CMK (cell line): ENCODE measurements at regions not wholly inside any gene's neighbourhood (a gene's known extent, or its start where the extent isn't known, plus 50 kb on each side); places are given as distances from the start of the nearest gene placed in this dataset.
"Not testable (repeated sequence)": the region's sequence is repeated elsewhere in the genome, so short reads cannot be mapped to it uniquely, and the experiment has no call there.

Source experiments
- DNase-seq: peaks from one replicate; pipeline ENCODE4 v3.0.0-alpha.2; 2010; ENCODE audit warnings: low read depth

GRCh38 chr11:96520939-96521338 lies 131.1 kb downstream of the JRKL start:
- DNase-seq: no peak

- DNase-seq: no peak
Observed at GRCh38 chr11:96523656-96524055, 133.8 kb downstream of the JRKL start.

- no peak for DNase-seq
Observed at GRCh38 chr11:96524475-96524874, 134.7 kb downstream of the JRKL start.

- DNase-seq: no peak
Observed at GRCh38 chr11:96530473-96530872, 140.7 kb downstream of the JRKL start.

DNA sequence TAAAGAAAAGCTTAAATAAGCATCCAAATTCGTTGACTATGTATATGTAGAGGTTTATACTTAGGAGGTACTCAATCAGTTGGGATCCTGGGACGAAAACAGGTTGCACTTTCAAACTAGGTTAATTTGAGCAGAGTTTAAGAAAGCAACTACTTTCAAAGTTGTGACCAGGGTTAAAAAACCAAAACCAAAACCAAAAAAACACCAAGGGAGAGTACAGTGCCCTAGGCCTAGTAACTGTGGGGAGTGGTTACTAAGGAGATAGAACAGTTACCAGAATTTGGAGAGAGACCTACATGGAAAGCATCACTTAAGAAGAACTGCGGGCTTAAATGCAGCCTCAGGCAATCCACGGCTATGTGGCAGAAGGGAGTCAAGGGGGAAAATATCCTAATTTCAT lies 148.3 kb downstream of the JRKL start:
- no peak for DNase-seq

DNA sequence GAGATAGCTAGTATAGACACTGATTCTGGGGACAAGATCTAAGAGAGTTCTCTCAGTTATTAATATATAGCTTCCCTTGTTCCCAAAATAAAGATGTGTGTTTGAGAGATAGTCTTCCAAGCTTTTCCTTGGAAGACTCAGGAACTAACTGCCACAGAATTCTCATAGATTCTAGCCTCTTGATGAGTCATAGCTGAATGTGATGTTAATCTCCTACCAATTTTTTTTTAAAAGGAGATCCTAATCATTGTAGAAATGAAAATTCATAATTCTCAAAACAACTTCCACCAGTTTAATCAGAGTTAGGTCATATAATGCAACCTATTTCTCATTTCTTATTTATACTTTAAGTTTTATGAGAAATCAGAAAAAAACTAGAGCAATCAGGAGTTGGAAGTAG lies 148.8 kb downstream of the JRKL start:
- DNase-seq: no peak

DNA sequence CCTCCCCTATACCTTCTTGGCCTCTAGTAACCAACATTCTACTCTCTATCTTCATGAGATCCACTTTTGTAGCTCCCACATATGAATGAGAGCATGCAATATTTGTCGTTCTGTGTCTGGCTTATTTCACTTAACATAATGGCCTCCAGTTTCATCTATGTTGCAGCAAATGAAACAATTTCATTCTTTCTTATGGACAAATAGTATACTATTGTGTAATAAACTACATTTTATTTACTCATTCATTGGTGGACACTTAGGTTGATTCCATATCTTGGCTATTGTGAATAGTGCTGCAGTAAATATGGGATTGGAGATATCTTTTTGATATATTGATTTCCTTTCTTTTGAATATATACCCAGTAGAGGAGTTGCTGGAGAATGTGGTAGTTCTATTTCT lies 151.1 kb downstream of the JRKL start:
- DNase-seq: no peak

DNA sequence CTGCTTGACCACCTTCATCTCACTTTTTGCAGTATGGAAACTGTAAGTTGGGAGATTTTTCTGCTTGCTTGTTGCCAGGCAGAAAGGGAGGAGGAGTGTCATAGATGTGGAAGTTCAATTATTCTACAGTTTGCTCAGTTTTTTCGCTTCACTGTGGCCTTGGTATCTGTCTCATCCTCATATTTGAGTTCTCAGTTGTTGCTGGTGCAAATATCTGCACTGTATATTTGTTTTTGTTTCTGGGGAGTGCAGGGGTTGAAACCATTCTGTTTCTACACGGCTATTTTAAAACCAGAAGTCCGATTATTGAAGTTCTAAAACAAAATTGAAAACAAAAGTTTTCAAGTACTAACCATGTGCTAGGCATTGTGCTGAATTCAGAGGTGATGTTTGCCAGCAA lies 153.4 kb downstream of the JRKL start:
- DNase-seq: no peak

DNA sequence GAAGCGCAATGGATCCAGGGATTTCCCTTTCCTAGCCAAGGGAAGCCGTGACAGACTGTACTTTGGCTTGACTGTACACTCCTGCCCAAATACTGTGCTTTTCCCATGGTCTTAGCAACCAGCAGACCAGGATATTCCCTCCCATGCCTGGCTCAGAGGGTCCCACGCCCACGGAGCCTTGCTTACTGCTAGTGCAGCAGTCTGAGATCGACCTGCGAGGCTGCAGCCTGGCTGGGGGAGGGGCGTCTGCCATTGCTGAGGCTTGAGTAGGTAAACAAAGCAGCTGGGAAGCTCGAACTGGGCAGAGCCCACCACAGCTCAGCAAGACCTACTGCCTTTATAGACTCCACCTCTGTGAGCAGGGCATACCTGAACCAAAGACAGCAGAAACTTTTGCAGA lies 155.4 kb downstream of the JRKL start:
- DNase-seq: not testable (repeated sequence)

GRCh38 chr11:96551136-96551535 lies 161.3 kb downstream of the JRKL start:
- DNase-seq: no peak

- DNase-seq: no peak
Observed at GRCh38 chr11:96554236-96554820, 164.5 kb downstream of the JRKL start.

- DNase-seq: not testable (repeated sequence)
Observed at GRCh38 chr11:96555826-96556225, 166.0 kb downstream of the JRKL start.

DNA sequence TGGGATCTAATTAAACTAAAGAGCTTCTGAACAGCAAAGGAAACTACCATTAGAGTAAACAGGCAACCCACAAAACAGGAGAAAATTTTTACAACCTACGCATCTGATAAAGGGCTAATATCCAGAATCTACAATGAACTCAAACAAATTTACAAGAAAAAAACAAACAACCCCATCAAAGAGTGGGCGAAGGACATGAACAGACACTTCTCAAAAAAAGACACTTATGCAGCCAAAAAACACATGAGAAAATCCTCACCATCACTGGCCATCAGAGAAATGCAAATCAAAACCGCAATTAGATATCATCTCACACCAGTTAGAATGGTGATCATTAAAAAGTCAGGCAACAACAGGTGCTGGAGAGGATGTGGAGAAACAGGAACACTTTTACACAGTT lies 170.9 kb downstream of the JRKL start:
- not testable (repeated sequence) for DNase-seq

DNA sequence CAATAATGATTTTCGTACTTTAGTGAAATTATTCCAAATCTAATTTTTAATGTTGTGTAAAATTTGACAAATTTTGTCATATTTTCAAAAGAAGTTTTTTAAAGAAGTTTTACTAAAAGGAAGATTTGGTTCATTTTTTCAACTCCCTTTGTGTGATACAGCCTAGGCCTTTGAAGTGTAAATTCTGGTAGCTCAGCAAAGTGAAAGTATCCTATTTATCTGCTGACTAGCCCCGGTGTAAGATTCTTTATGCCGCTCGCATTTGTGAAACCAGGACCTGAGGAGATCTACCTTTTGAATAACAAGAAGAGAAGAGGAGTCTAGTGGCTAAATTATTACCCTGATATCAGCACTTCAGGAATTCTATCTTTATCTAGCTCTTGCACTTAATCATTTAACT lies 177.4 kb downstream of the JRKL start:
- DNase-seq: no peak

DNA sequence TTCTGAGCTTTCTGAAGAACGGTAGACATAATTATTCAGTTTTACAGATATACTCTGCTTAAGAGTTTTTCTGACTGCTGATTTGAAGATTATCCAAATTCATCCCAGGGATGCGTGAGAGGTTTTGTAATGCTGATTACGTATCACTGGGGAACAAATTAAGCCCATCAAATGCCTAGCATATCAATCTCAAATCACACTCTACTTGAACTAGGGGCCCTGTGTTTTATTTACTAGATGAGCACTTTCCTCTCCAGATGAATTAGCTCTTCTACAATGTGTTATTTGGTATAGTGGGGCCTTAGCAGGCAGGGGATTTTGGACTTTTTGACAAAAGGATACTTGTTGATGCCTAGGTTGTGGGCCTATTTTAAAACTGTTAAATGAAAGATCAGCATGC lies 177.9 kb downstream of the JRKL start:
- no peak for DNase-seq

DNA sequence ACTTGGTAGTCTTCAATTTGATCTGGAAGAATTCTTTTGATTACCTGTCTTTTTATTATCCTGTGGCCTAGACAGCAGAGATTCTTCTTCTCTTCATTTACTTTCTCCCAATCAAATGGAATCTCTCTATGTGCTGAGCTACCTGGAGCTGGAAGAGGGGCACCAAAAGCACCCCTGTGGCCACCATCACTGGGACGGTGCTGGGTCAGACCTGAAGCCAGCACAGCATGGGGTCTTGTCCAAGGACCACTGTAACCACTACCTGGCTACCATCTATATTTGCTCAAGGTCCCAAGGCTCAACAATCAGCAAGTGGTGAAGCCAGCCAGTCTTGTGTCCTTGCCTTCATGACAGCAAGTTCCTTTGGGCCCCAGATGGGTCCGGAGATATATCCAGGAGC lies 186.6 kb downstream of the JRKL start:
- DNase-seq: no peak

DNA sequence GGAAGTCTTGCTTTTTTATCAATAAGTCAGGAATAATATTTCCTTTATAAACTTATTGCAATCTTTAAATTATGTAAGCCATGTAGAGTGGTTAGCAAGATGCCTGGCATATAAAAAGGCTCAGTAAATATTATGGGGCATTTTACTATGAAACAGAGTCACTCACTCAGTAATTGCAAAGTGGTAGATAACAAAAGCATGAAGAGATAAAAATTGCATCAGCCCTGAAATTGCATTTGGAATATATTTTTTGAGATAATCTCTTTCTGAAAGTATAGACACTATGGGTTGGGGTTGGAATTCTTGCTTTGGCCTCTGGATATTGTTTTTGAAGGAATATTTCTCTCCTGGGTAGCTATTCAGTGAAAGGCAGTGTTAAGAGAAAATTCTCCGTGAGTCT lies 188.6 kb downstream of the JRKL start:
- no peak for DNase-seq

GRCh38 chr11:96579656-96580055 lies 189.8 kb downstream of the JRKL start:
- DNase-seq: no peak

DNA sequence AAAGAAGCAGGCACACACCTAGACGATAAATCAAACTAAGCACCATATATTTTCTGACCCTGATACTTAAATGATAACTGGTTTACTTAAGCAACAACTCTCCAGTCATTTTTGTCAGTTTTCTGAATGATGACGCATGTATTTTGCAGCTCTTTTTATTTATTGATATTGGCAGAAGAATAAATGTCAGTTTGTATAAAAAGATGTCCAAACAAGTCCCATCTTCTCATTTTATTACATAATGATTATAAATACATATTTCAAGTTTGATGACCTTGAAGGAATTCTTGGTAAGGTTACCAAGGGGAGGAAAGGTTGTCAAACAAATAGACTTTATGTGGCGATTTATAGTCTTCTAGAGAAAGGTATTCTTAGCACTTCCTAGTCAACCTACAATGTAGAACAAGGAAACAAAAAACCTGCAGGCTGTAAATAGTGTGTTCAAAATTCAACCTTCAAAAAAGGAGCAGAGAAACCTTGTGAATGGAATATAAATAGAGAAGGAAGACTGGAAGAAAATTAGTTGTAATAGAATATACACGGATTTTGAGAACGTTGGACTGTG lies 190.7 kb downstream of the JRKL start:
- no peak for DNase-seq

DNA sequence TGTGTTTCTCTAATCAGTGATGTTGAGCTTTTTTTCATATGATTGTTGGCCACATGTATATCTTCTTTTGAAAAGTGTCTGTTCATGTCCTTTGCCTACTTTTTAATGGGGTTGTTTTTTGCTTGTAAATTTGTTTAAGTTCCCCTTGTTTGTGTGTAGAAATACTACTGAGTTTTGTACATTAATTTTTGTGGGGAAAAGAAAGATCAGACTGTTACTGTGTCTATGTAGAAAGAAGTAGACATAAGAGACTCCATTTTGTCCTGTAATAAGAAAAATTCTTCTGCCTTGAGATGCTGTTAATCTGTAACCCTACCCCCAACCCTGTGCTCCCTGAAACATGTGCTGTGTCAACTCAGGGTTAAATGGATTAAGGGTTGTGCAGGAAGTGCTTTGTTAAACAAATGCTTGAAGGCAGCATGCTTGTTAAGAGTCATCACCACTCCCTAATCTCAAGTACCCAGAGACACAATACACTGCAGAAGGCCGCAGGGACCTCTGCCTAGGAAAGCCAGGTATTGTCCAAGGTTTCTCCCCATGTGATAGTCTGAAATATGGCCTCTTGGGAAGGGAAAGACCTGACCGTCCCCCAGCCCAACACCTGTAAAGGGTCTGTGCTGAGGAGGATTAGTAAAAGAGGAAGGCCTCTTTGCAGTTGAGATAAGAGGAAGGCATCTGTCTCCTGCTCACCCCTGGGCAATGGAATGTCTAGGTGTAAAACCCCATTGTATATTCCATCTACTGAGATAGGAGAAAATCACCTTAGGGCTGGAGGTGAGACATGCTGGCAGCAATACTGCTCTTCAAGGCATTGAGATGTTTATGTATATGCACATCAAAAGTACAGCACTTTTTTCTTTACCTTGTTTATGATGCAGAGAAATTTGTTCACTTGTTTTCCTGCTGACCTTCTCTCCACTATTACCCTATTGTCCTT lies 196.4 kb downstream of the JRKL start:
- DNase-seq: not testable (repeated sequence)

DNA sequence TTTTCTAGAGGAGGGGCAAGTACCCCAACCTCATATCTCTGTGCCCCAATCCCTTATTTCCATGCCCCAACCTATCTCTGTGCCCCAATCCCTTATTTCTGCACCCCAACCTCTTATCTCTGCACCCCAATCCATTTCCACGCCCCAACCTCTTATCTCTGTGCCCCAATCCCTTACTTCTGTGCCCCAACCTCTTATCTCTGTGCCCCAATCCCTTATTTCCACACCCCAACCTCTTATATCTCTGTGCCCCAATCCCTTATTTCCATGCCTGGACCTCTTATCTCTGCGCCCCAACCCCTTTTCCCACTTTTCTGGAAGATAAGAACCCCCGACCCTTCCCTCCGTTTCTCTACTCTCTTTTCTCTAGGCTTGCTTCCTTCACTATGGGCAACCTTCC lies 199.0 kb downstream of the JRKL start:
- DNase-seq: not testable (repeated sequence)

- no peak for DNase-seq
Observed at GRCh38 chr11:96595011-96595410, 205.2 kb downstream of the JRKL start.

- no peak for DNase-seq
Observed at GRCh38 chr11:96607864-96608558, 218.2 kb downstream of the JRKL start.
